ENCODE measurements at regions not wholly inside any gene's neighbourhood (a gene's known extent, or its start where the extent isn't known, plus 50 kb on each side); places are given as distances from the start of the nearest gene placed in this dataset.

DNA sequence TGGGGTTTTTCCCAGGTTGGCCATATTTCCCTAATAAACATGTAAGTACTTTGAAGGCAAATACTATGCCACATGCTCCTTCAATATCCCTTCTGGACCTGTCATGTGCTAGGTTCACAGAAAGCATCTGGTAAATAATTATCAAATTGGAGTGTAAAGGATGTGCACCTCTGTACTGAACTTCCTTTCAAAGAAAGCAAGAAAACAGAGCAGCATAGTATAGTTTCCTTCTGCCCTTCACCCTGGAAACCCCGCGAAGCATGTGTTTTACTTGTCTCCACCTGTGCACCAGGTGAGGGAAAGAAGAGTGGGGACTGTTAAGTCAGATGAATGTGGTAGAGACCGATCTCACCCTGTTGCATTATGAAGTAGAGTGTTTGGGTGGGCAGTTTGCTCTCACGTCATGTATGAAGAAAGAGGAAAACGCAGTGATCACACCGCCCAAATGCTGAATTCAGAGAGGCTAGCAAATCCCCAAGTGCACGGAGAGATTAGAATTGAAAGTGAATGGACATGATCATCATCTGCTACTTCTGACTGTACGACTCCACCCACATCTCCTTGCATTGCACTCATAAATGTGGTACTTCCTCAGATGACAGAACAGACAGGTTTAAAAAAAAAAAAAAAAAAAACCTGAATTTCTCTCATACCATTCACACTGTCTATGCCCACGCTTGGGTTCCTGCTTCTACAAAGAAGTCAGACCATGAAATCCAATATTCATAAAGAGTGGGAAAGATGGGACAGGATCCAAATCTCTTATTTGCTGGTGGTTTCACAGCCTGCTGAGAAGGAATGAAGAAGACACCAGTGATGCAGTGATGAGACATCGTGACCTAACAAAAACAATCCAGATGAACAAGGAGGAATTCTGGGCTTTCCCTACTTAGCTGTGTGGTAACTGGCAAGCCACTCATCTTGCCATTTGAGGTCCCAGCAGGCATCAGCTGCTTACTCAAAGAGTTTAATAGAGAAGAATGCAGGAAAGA, 448.6 kb downstream of the BCL11A start:
- H3K4me3 ChIP-seq: no peak overlapping the region
- intact Hi-C loops (cut with DNase I; ENCODE audit: low total_unique reads): no loop called here
- no peaks in the 10 kb centered on the region for H3K27me3 ChIP-seq
- H3K4me1 ChIP-seq: no peaks in the 10 kb centered on the region
- no peaks in the 10 kb centered on the region for H3K9me3 ChIP-seq
- DNase-seq: no peak
- no peaks in the 10 kb centered on the region for H3K36me3 ChIP-seq
- H3K27ac ChIP-seq: no peak overlapping the region
- TF ChIP-seq, protein P1, sequence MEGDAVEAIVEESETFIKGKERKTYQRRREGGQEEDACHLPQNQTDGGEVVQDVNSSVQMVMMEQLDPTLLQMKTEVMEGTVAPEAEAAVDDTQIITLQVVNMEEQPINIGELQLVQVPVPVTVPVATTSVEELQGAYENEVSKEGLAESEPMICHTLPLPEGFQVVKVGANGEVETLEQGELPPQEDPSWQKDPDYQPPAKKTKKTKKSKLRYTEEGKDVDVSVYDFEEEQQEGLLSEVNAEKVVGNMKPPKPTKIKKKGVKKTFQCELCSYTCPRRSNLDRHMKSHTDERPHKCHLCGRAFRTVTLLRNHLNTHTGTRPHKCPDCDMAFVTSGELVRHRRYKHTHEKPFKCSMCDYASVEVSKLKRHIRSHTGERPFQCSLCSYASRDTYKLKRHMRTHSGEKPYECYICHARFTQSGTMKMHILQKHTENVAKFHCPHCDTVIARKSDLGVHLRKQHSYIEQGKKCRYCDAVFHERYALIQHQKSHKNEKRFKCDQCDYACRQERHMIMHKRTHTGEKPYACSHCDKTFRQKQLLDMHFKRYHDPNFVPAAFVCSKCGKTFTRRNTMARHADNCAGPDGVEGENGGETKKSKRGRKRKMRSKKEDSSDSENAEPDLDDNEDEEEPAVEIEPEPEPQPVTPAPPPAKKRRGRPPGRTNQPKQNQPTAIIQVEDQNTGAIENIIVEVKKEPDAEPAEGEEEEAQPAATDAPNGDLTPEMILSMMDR (IDR thresholded peaks at IDR 0.05): no peak
- TF ChIP-seq POLR2A (IDR thresholded peaks at IDR 0.05): no peak

DNA sequence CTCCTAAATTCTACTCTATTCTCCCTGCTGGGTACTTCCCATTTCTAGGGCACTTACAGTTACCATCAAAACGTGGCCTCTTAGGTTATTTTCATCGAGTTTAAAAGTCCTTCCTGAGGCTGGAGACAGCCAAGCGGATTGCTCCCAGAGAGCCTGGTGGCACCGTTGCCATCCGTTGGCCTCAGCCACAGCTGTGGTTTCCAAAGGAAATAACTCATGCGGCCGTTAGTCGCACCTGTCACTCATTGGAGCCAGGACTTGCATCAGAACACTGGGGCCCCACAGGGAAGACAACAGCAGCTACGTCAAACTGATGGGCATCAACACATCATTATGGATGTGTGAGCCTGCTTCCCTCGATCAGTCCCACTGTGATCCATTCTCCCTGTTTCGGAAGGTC, 453.4 kb downstream of the BCL11A start:
- no peaks in the 10 kb centered on the region for H3K9me3 ChIP-seq
- no peaks in the 10 kb centered on the region for H3K4me1 ChIP-seq
- TF ChIP-seq POLR2A (IDR thresholded peaks at IDR 0.05): no peak
- TF ChIP-seq, protein P1 (IDR thresholded peaks at IDR 0.05): no peak
- H3K36me3 ChIP-seq: no peaks in the 10 kb centered on the region
- no peak overlapping the region for H3K27ac ChIP-seq
- no peak for DNase-seq
- intact Hi-C loops (cut with DNase I; ENCODE audit: low total_unique reads): no loop called here
- H3K27me3 ChIP-seq: no peaks in the 10 kb centered on the region
- no peak overlapping the region for H3K4me3 ChIP-seq

DNA sequence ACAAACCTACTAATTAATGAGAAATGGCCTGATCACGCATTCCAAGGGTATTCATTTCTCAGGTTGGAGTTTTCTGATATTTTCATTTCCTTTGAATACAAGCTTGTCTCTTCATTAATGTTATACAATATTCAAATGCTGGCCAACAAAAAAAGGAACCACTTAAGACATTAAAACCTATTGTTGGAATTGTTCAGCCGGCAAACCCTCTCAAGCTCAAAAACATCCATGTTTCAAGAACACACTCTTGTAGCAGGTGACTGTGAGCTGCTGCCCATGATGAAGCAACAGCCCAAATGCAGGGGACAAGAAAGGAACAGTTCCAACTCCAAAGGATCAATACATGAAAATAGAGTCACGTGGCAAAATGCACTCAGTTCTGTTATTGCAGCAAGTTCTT, 454.5 kb downstream of the BCL11A start:
- no peak for DNase-seq
- Histone ChIP-seq H3K27me3 (no peaks in the 10 kb centered on the region), H3K36me3 (no peaks in the 10 kb centered on the region), H3K27ac (no peak overlapping the region), H3K9me3 (no peaks in the 10 kb centered on the region), H3K4me3 (no peak overlapping the region), H3K4me1 (no peaks in the 10 kb centered on the region)
- TF ChIP-seq, protein P1 (IDR thresholded peaks at IDR 0.05): no peak
- no peak for TF ChIP-seq POLR2A (IDR thresholded peaks at IDR 0.05)
- intact Hi-C loops (cut with DNase I; ENCODE audit: low total_unique reads): no loop called here

DNA sequence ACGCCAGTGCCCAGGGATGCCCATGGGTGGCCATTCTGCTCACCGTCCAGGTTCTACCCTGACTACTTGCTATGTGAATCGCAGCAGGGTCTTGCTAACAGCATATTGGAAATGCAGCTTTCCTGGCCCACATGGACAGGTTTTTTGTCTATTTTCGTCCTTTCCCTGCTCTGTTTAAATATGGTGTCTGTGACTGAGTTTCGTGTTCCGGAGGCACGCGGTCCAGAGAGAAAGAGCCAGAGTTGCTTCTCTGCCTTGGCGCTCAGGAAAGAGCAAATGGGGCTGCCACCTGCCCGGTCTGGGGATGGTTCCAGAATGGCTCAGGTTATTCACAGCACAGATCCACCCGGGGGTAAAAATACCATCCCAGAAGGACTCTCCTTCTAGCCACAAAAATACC, 456.2 kb downstream of the BCL11A start:
- no peak overlapping the region for H3K4me3 ChIP-seq
- no peak overlapping the region for H3K27ac ChIP-seq
- H3K9me3 ChIP-seq: no peaks in the 10 kb centered on the region
- intact Hi-C loops (cut with DNase I; ENCODE audit: low total_unique reads): no loop called here
- no peak for TF ChIP-seq POLR2A (IDR thresholded peaks at IDR 0.05)
- TF ChIP-seq, protein P1 (IDR thresholded peaks at IDR 0.05): no peak
- no peaks in the 10 kb centered on the region for H3K27me3 ChIP-seq
- H3K36me3 ChIP-seq: no peaks in the 10 kb centered on the region
- no peaks in the 10 kb centered on the region for H3K4me1 ChIP-seq
- DNase-seq: no peak

DNA sequence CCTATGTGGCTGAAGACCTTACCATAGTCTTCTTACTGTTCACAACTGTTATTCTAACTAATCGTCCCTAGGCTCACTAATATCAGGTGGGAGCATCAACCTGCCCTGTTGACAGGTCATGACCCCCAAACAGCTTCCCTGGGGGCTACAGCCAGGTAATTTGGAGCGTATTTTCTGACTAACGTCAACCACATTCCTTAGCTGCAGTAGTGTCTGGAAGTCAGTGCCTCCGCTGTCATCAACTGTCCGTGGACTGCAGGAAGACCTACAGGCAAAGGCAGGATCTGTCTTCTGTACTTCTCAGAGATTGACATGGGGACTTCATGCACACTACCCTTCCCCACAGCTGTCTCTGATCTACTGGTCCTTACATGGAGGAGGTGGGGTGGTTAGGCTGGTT, 456.9 kb downstream of the BCL11A start:
- DNase-seq: no peak
- intact Hi-C loops (cut with DNase I; ENCODE audit: low total_unique reads): no loop called here
- H3K27ac ChIP-seq: no peak overlapping the region
- no peak overlapping the region for H3K4me3 ChIP-seq
- no peaks in the 10 kb centered on the region for H3K9me3 ChIP-seq
- TF ChIP-seq, protein P1 (IDR thresholded peaks at IDR 0.05): no peak
- TF ChIP-seq POLR2A (IDR thresholded peaks at IDR 0.05): no peak
- no peaks in the 10 kb centered on the region for H3K27me3 ChIP-seq
- no peaks in the 10 kb centered on the region for H3K4me1 ChIP-seq
- H3K36me3 ChIP-seq: no peaks in the 10 kb centered on the region
